ENCODE measurements at regions not wholly inside any gene's neighbourhood (a gene's known extent, or its start where the extent isn't known, plus 50 kb on each side); places are given as distances from the start of the nearest gene placed in this dataset.
"Not testable (repeated sequence)": the region's sequence is repeated elsewhere in the genome, so short reads cannot be mapped to it uniquely, and the experiment has no call there.

DNA sequence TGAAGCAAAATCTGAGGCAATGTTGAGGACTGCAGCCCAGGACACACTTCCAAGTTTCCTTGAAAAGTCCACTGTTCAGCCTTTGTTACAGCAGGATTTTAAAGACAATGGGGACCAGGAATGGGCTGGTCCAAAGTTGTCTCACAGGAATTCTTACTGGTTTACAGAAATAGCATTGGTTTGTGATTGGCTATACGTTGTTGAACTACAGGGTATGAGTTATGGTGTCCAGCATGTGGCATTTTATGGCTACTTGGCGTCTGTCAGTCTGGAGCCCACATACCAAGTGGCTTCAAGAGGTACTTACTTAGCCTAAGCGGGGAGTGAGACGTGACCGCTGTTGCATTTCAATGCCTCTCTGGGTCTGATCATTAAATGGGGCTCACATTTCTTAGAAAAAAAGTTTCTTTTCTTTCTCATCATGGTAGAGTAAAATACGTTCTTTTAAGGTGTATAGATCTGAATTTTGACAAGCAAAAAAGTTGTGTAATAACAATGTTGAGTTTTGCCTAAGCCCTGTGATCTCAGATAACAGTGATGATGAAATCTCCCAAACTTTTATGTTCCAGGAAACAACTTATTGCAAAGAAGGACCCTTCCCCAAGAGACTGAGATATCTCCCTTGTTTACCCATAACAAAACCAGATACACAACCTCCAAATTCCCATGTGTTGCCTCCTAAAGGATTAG, 100.0 kb upstream of the TRIM24 start:
- Histone ChIP-seq H3K36me3 (replicated peaks in 1 of 2; ENCODE audit: control insufficient read depth in 2 of 2, insufficient read depth in 2 of 2, low read length in 2 of 2) (no peaks in the 10 kb centered on the region), H3K4me1 (ENCODE audit: control insufficient read depth in 2 of 2, insufficient read depth in 1 of 2, low read depth in 1 of 2, low read length in 2 of 2) (no peaks in the 10 kb centered on the region), H3K9me3 (replicated peaks in 1 of 2; ENCODE audit: control insufficient read depth in 2 of 2, insufficient read depth in 1 of 2, low read depth in 1 of 2, low read length in 2 of 2) (peaks cover 0 to 16% of the 10 kb centered on the region in 2 donors), H3K4me3 (ENCODE audit: low read length in 2 of 2) (no peak overlapping the region), H3K14ac (ENCODE audit: low read length) (no peak overlapping the region), H2BK5ac (ENCODE audit: low read length) (no peak overlapping the region), H3K4ac (ENCODE audit: low read length) (no peak overlapping the region), H3K18ac (ENCODE audit: low read length) (no peak overlapping the region), H3K27me3 (ENCODE audit: control insufficient read depth in 3 of 3, insufficient read depth in 3 of 3, low read depth in 1 of 3, low read length in 3 of 3) (no peaks in the 10 kb centered on the region), H4K8ac (ENCODE audit: low read depth, low read length) (no peak overlapping the region), H3K9ac (ENCODE audit: low read depth, low read length, poor library complexity) (no peak overlapping the region), H3K4me2 (ENCODE audit: insufficient read depth, low read length, poor library complexity, severe bottlenecking) (no peak overlapping the region), H2AFZ (ENCODE audit: low read length) (no peak overlapping the region), H4K91ac (ENCODE audit: low read depth, low read length, poor library complexity) (no peak overlapping the region), H2BK12ac (ENCODE audit: low read length) (no peak overlapping the region), H2BK120ac (ENCODE audit: low read depth, low read length) (no peak overlapping the region), H3K23ac (ENCODE audit: low read depth, low read length, poor library complexity) (no peak overlapping the region), H2BK15ac (ENCODE audit: low read length) (no peak overlapping the region), H3K79me1 (ENCODE audit: low read depth, low read length) (no peaks in the 10 kb centered on the region), H3K27ac (replicated peaks; ENCODE audit: low read length) (no peak overlapping the region), H2AK5ac (ENCODE audit: low read depth, low read length) (no peak overlapping the region)
- WGBS, 2 donors (ENCODE audit: extremely low coverage in 2 of 2, insufficient read length in 2 of 2, insufficient replicate concordance in 1 of 2): no CpG with 5 or more reads among the region's 6 CpGs
- no peak for DNase-seq (ENCODE audit: low spot score)

DNA sequence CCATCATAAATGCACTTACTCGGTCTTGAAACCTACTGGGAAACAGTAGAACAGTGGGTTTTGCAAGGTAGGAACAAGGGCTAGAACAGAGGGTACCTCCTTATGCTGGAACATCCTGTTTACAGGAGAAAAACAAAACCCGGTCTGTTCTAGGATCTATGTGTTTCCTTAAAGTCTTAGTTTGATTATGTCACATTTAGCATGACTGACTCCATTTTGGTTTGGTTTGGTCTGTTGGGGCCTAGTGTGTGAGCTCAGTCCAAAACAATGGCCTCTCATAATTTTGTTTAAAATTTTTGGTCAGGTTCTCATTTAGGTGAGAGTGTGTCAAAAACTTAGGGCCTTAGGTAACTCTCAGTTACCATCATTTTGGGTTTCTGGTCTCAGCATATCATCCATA, 96.3 kb upstream of the TRIM24 start:
- H3K4ac ChIP-seq (ENCODE audit: low read length): no peak overlapping the region
- H4K8ac ChIP-seq (ENCODE audit: low read depth, low read length): no peak overlapping the region
- no peak overlapping the region for H2BK5ac ChIP-seq (ENCODE audit: low read length)
- no peak overlapping the region for H3K4me2 ChIP-seq (ENCODE audit: insufficient read depth, low read length, poor library complexity, severe bottlenecking)
- no peaks in the 10 kb centered on the region for H3K4me1 ChIP-seq (ENCODE audit: control insufficient read depth in 2 of 2, insufficient read depth in 1 of 2, low read depth in 1 of 2, low read length in 2 of 2)
- H3K9me3 ChIP-seq (replicated peaks in 1 of 2; ENCODE audit: control insufficient read depth in 2 of 2, insufficient read depth in 1 of 2, low read depth in 1 of 2, low read length in 2 of 2): peaks cover 0 to 9% of the 10 kb centered on the region in 2 donors
- H3K79me1 ChIP-seq (ENCODE audit: low read depth, low read length): no peaks in the 10 kb centered on the region
- H2BK15ac ChIP-seq (ENCODE audit: low read length): no peak overlapping the region
- H2BK12ac ChIP-seq (ENCODE audit: low read length): no peak overlapping the region
- H4K91ac ChIP-seq (ENCODE audit: low read depth, low read length, poor library complexity): no peak overlapping the region
- H2AK5ac ChIP-seq (ENCODE audit: low read depth, low read length): no peak overlapping the region
- H3K27ac ChIP-seq (replicated peaks; ENCODE audit: low read length): no peak overlapping the region
- H3K14ac ChIP-seq (ENCODE audit: low read length): no peak overlapping the region
- no CpG with 5 or more reads among the region's 2 CpGs for WGBS, 2 donors (ENCODE audit: extremely low coverage in 2 of 2, insufficient read length in 2 of 2, insufficient replicate concordance in 1 of 2)
- no peak overlapping the region for H3K9ac ChIP-seq (ENCODE audit: low read depth, low read length, poor library complexity)
- no peaks in the 10 kb centered on the region for H3K27me3 ChIP-seq (ENCODE audit: control insufficient read depth in 3 of 3, insufficient read depth in 3 of 3, low read depth in 1 of 3, low read length in 3 of 3)
- no peak overlapping the region for H3K4me3 ChIP-seq (ENCODE audit: low read length in 2 of 2)
- H3K23ac ChIP-seq (ENCODE audit: low read depth, low read length, poor library complexity): no peak overlapping the region
- H2AFZ ChIP-seq (ENCODE audit: low read length): no peak overlapping the region
- H2BK120ac ChIP-seq (ENCODE audit: low read depth, low read length): no peak overlapping the region
- H3K18ac ChIP-seq (ENCODE audit: low read length): no peak overlapping the region
- H3K36me3 ChIP-seq (replicated peaks in 1 of 2; ENCODE audit: control insufficient read depth in 2 of 2, insufficient read depth in 2 of 2, low read length in 2 of 2): no peaks in the 10 kb centered on the region
- DNase-seq (ENCODE audit: low spot score): no peak

DNA sequence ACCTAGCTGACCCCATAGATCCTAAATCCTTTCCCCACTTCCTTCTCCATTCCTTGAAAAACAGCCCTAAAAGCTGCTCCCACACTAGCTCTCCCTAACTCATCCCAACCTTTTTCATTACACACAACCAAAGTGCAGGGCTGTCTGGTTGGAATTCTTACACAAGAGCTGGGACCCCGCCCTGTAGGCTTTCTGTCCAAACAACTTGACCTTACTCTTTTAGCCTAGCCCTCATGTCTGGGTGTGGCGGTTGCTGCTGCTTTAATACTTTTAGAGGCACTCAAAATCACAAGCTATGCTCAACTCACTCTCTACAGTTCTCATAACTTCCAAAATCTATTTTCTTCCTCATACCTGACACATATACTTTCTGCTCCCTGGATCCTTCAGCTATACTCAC, 93.9 kb upstream of the TRIM24 start:
- not testable (repeated sequence) for H2BK15ac ChIP-seq (ENCODE audit: low read length); H2BK12ac ChIP-seq (ENCODE audit: low read length); H3K27me3 ChIP-seq (ENCODE audit: control insufficient read depth in 3 of 3, insufficient read depth in 3 of 3, low read depth in 1 of 3, low read length in 3 of 3); H4K8ac ChIP-seq (ENCODE audit: low read depth, low read length); H2AFZ ChIP-seq (ENCODE audit: low read length); H3K18ac ChIP-seq (ENCODE audit: low read length); H3K9ac ChIP-seq (ENCODE audit: low read depth, low read length, poor library complexity); H3K4me3 ChIP-seq (ENCODE audit: low read length in 2 of 2); H3K27ac ChIP-seq (replicated peaks; ENCODE audit: low read length); H3K4ac ChIP-seq (ENCODE audit: low read length); H3K4me1 ChIP-seq (ENCODE audit: control insufficient read depth in 2 of 2, insufficient read depth in 1 of 2, low read depth in 1 of 2, low read length in 2 of 2); H2BK5ac ChIP-seq (ENCODE audit: low read length); H3K79me1 ChIP-seq (ENCODE audit: low read depth, low read length); H2AK5ac ChIP-seq (ENCODE audit: low read depth, low read length); H3K23ac ChIP-seq (ENCODE audit: low read depth, low read length, poor library complexity); H3K4me2 ChIP-seq (ENCODE audit: insufficient read depth, low read length, poor library complexity, severe bottlenecking); H4K91ac ChIP-seq (ENCODE audit: low read depth, low read length, poor library complexity); H2BK120ac ChIP-seq (ENCODE audit: low read depth, low read length); DNase-seq (ENCODE audit: low spot score); H3K14ac ChIP-seq (ENCODE audit: low read length); H3K36me3 ChIP-seq (replicated peaks in 1 of 2; ENCODE audit: control insufficient read depth in 2 of 2, insufficient read depth in 2 of 2, low read length in 2 of 2)
- WGBS, 2 donors (ENCODE audit: extremely low coverage in 2 of 2, insufficient read length in 2 of 2, insufficient replicate concordance in 1 of 2): no CpG with 5 or more reads among the region's 2 CpGs
- peaks cover 0 to 16% of the 10 kb centered on the region in 2 donors for H3K9me3 ChIP-seq (replicated peaks in 1 of 2; ENCODE audit: control insufficient read depth in 2 of 2, insufficient read depth in 1 of 2, low read depth in 1 of 2, low read length in 2 of 2)

DNA sequence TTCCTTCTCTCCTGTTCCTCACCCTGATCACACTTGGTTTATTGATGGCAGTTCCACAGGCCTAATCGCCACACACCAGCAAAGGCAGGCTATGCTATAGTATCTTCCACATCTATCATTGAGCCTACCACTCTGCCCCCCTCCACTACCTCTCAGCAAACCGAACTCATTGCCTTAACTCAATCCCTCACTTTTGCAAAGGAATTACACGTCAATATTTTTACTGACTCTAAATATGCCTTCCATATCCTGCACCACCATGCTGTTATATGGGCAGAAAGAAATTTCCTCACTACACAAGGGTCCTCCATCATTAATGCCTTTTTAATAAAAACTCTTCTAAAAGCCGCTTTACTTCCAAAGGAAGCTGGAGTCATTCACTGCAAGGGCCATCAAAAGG, 93.4 kb upstream of the TRIM24 start:
- not testable (repeated sequence) for H3K27me3 ChIP-seq (ENCODE audit: control insufficient read depth in 3 of 3, insufficient read depth in 3 of 3, low read depth in 1 of 3, low read length in 3 of 3); H3K27ac ChIP-seq (replicated peaks; ENCODE audit: low read length); H3K14ac ChIP-seq (ENCODE audit: low read length); H2BK120ac ChIP-seq (ENCODE audit: low read depth, low read length); H2AFZ ChIP-seq (ENCODE audit: low read length); H4K91ac ChIP-seq (ENCODE audit: low read depth, low read length, poor library complexity); H3K4me2 ChIP-seq (ENCODE audit: insufficient read depth, low read length, poor library complexity, severe bottlenecking); H4K8ac ChIP-seq (ENCODE audit: low read depth, low read length); H3K4me3 ChIP-seq (ENCODE audit: low read length in 2 of 2); H3K79me1 ChIP-seq (ENCODE audit: low read depth, low read length); H2BK12ac ChIP-seq (ENCODE audit: low read length); H2BK15ac ChIP-seq (ENCODE audit: low read length); DNase-seq (ENCODE audit: low spot score); H2AK5ac ChIP-seq (ENCODE audit: low read depth, low read length); H3K36me3 ChIP-seq (replicated peaks in 1 of 2; ENCODE audit: control insufficient read depth in 2 of 2, insufficient read depth in 2 of 2, low read length in 2 of 2); H3K4ac ChIP-seq (ENCODE audit: low read length); H3K23ac ChIP-seq (ENCODE audit: low read depth, low read length, poor library complexity); H3K4me1 ChIP-seq (ENCODE audit: control insufficient read depth in 2 of 2, insufficient read depth in 1 of 2, low read depth in 1 of 2, low read length in 2 of 2); H3K9ac ChIP-seq (ENCODE audit: low read depth, low read length, poor library complexity); H2BK5ac ChIP-seq (ENCODE audit: low read length); H3K18ac ChIP-seq (ENCODE audit: low read length)
- WGBS, 2 donors (ENCODE audit: extremely low coverage in 2 of 2, insufficient read length in 2 of 2, insufficient replicate concordance in 1 of 2): no CpG with 5 or more reads among the region's 4 CpGs
- peaks cover 0 to 17% of the 10 kb centered on the region in 2 donors for H3K9me3 ChIP-seq (replicated peaks in 1 of 2; ENCODE audit: control insufficient read depth in 2 of 2, insufficient read depth in 1 of 2, low read depth in 1 of 2, low read length in 2 of 2)

All from neuronal stem cell (in vitro differentiated cells).